Lower lobe of right lung (tissue), 2 donors: ENCODE measurements at regions not wholly inside any gene's neighbourhood (a gene's known extent, or its start where the extent isn't known, plus 50 kb on each side); places are given as distances from the start of the nearest gene placed in this dataset.

Source experiments
- ATAC-seq, 2 donors: fragments of 200-7000 bp; cut with Tn5 transposase; one replicate each; pipeline ENCODE4 v1.9.1; 2020 to 2022; ENCODE audit warnings: mild to moderate bottlenecking in 2 of 2, moderate library complexity in 2 of 2
- DNase-seq: peaks from one replicate; pipeline ENCODE4 v3.0.0-alpha.2; 2020
- H3K27ac ChIP-seq: fragments of 200-600 bp; one replicate; pipeline ENCODE4 v1.8.0; 2022
- H3K27me3 ChIP-seq: fragments of 200-600 bp; one replicate; pipeline ENCODE4 v1.8.0; 2022; ENCODE audit warnings: low read depth
- H3K36me3 ChIP-seq: fragments of 200-600 bp; one replicate; pipeline ENCODE4 v1.8.0; 2022; ENCODE audit warnings: mild to moderate bottlenecking
- H3K4me1 ChIP-seq: fragments of 200-600 bp; one replicate; pipeline ENCODE4 v1.8.0; 2022
- H3K4me3 ChIP-seq: fragments of 200-600 bp; one replicate; pipeline ENCODE4 v1.8.0; 2022; ENCODE audit warnings: mild to moderate bottlenecking
- H3K9me3 ChIP-seq: fragments of 200-600 bp; one replicate; pipeline ENCODE4 v1.8.0; 2022
- intact Hi-C: fragments of 100-400 bp; cut with DNase I; formaldehyde crosslinking; loops from one replicate; pipeline ENCODE4 v1.11.0; 2022
- TF ChIP-seq, protein P1 (sequence below): fragments of 200-600 bp; IDR thresholded peaks from one replicate; pipeline ENCODE4 v1.8.0; 2022; ENCODE audit warnings: antibody characterized with exemption, mild to moderate bottlenecking
- donor health status: DM: no; HTN: yes; CAD: no; lungs with severe emphysema.

DNA sequence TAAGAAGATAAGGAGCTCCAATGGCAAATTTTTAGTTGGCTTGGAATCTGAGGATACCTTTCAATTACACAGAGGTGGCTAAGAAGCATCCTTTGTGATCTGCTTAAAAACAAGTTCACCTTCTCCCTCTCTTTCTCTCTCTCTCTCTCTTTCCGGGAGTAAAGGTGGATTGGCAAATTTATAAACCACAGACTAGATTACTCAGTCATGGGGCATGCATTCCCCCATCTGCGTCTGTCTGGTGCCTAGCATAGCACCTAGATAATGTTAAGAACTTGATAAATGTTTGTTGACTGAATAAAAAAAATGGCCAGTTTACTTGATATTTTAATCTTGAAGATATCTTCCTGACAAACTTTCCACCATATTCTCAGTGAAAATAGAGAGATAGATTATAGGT is 312.3 kb downstream of the CDC5L start:
- TF ChIP-seq, protein P1, sequence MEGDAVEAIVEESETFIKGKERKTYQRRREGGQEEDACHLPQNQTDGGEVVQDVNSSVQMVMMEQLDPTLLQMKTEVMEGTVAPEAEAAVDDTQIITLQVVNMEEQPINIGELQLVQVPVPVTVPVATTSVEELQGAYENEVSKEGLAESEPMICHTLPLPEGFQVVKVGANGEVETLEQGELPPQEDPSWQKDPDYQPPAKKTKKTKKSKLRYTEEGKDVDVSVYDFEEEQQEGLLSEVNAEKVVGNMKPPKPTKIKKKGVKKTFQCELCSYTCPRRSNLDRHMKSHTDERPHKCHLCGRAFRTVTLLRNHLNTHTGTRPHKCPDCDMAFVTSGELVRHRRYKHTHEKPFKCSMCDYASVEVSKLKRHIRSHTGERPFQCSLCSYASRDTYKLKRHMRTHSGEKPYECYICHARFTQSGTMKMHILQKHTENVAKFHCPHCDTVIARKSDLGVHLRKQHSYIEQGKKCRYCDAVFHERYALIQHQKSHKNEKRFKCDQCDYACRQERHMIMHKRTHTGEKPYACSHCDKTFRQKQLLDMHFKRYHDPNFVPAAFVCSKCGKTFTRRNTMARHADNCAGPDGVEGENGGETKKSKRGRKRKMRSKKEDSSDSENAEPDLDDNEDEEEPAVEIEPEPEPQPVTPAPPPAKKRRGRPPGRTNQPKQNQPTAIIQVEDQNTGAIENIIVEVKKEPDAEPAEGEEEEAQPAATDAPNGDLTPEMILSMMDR: no peak
- no peaks in the 10 kb centered on the region for H3K4me1 ChIP-seq
- DNase-seq: no peak

DNA sequence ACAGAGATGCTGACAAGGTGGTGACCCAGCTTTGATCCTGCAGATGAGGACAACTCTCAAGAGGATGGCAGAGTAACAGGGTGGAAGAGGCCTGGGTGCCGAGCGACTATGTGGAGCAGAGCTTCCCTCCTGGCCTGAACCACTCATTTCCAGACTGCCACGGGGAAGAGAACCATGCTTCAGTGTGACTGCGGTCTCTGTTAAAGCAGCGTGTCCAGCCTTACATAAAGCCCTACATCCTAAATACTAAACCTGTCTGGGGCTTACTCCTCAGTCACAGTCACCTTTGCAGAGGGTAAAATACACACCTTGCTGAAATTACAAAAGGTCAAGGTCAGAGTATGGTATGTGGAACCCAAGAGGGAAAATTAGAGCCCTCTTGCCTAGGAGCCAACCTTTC is 312.9 kb downstream of the CDC5L start:
- no peaks in the 10 kb centered on the region for H3K4me1 ChIP-seq
- TF ChIP-seq, protein P1: no peak
- no peaks in the 10 kb centered on the region for H3K9me3 ChIP-seq
- H3K27me3 ChIP-seq: no peaks in the 10 kb centered on the region
- no peaks in the 10 kb centered on the region for H3K36me3 ChIP-seq
- DNase-seq (no peak), ATAC-seq (no peak)
- intact Hi-C loops: no loop called here
- H3K27ac ChIP-seq: no peak overlapping the region
- H3K4me3 ChIP-seq: no peak overlapping the region

More for the DNA sequence above, 312.3 kb downstream of the CDC5L start:
- Histone ChIP-seq H3K4me3 (no peak overlapping the region), H3K27ac (no peak overlapping the region), H3K27me3 (no peaks in the 10 kb centered on the region), H3K36me3 (no peaks in the 10 kb centered on the region), H3K9me3 (no peaks in the 10 kb centered on the region)
- no peak for ATAC-seq
- intact Hi-C loops: no loop called here

DNA sequence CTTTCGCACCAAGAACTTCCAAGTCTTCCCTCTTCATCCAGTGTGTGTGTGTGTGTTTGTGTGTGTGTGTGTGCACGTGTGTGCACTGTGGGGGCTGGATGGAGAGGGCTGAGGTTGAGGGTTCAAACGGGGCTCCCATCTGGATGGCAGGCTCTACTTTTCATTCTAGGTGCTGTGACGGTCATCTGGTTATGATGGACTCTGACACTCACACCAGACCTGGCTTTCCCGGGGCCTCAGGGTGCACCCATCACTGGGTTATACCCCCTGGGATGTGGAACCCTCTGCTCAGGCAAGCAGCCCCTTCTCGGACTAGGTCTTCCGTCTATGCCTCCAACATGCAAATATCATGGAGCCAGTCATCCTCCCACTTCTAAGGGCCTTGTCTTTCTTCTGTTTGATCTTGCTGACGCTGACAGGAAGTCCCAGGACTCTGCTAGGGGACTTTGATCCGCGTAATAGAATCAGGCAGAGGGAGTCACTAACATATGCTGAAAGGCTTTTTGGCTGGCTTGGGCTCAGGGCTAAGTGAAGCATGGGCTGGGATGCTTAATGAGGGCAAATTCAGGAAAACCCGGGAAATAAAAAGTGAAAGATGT is 313.6 kb downstream of the CDC5L start:
- no peaks in the 10 kb centered on the region for H3K36me3 ChIP-seq
- H3K4me1 ChIP-seq: no peaks in the 10 kb centered on the region
- no peaks in the 10 kb centered on the region for H3K9me3 ChIP-seq
- H3K4me3 ChIP-seq: no peak overlapping the region
- ATAC-seq (no peak), DNase-seq (no peak)
- intact Hi-C loops: no loop called here
- no peaks in the 10 kb centered on the region for H3K27me3 ChIP-seq
- no peak overlapping the region for H3K27ac ChIP-seq
- TF ChIP-seq, protein P1: no peak

DNA sequence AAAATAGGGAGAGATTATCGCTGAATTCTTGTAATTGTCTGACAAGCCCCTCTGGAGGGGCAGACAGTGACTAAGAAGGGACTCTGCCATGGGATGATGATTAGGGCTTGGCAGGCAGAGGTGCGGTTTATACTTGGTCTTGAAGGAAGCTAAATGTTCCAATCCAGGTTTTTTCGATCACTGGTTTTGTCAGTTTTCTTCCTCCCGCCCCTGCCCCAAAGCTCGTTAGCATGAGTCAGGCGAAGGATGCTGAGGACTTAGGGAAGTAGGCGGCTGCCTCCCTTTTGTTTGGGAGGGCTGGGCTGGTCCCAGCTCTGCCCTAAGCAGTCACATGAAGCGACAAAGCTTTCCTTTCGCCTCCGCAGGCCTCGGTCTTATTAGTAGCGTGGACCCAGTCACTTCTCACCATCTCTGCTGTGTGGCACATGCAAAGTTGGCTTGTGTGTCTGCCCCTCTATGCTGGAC is 314.2 kb downstream of the CDC5L start:
- Histone ChIP-seq H3K4me3 (no peak overlapping the region), H3K27ac (no peak overlapping the region), H3K27me3 (no peaks in the 10 kb centered on the region), H3K4me1 (no peaks in the 10 kb centered on the region), H3K36me3 (no peaks in the 10 kb centered on the region), H3K9me3 (no peaks in the 10 kb centered on the region)
- intact Hi-C loops: no loop called here
- no peak for DNase-seq
- no peak for ATAC-seq
- TF ChIP-seq, protein P1: no peak

DNA sequence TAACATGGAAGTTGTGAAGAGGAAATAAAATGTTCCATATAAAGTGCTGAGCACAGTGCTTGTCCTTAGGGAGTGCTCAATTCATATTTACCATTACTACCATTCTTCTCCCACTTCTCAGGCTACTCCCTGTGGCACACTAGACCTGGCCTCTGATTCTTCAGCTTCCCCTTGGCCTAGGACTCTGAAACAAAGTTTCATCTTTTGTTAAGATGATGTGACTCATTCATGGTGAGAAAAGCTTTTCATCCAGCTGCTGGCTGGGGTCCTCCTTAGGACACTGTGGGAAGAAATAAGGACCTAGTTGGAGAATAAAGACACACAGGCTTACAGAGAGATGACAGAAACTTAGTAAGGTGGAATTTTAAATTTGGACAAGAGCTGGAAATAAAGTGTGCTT is 314.8 kb downstream of the CDC5L start:
- intact Hi-C loops: no loop called here

More for the DNA sequence above, 314.8 kb downstream of the CDC5L start:
- Histone ChIP-seq H3K27ac (no peak overlapping the region), H3K4me3 (no peak overlapping the region), H3K36me3 (no peaks in the 10 kb centered on the region), H3K27me3 (no peaks in the 10 kb centered on the region), H3K4me1 (no peaks in the 10 kb centered on the region), H3K9me3 (no peaks in the 10 kb centered on the region)
- TF ChIP-seq, protein P1: no peak
- ATAC-seq: no peak
- no peak for DNase-seq
